ENCODE measurements at regions not wholly inside any gene's neighbourhood (a gene's known extent, or its start where the extent isn't known, plus 50 kb on each side); places are given as distances from the start of the nearest gene placed in this dataset.

- no peak overlapping the region for H3K4me2 ChIP-seq (ENCODE audit: insufficient read depth, low read length)
- intact Hi-C loops (cut with micrococcal nuclease): no loop called here
- H2AFZ ChIP-seq (ENCODE audit: low read depth, low read length): no peak overlapping the region
- H3K79me2 ChIP-seq (ENCODE audit: control insufficient read depth, insufficient read depth, low read length): no peaks in the 10 kb centered on the region
- no peak for TF ChIP-seq GATA2 (IDR thresholded peaks at IDR 0.05; ENCODE audit: insufficient read depth, insufficient read length, low read depth, low read length)
- TF ChIP-seq POLR2A (IDR thresholded peaks at IDR 0.05; ENCODE audit: low read depth, low read length): no peak
- TF ChIP-seq JUN (IDR thresholded peaks at IDR 0.05; ENCODE audit: borderline replicate concordance, insufficient read depth, insufficient read length, low read depth): no peak
- no peak for TF ChIP-seq CTCF (IDR thresholded peaks at IDR 0.05; ENCODE audit: extremely low read depth in 1 of 2, insufficient read depth in 1 of 2, low read depth in 1 of 2, low read length in 2 of 2)
- TF ChIP-seq MYC (IDR thresholded peaks at IDR 0.05; ENCODE audit: low read depth, low read length): no peak
- TF ChIP-seq EZH2 (IDR thresholded peaks at IDR 0.05; ENCODE audit: borderline replicate concordance, low read depth, low read length, severe bottlenecking): no peak
- no peak for TF ChIP-seq MAX (IDR thresholded peaks at IDR 0.05; ENCODE audit: insufficient read depth, insufficient read length)
- no peak for TF ChIP-seq FOS (IDR thresholded peaks at IDR 0.05; ENCODE audit: borderline replicate concordance, insufficient read depth, low read length)
- TF ChIP-seq POLR2AphosphoS5 (IDR thresholded peaks at IDR 0.05; ENCODE audit: insufficient read depth, low read depth, low read length): no peak
- DNase-seq (ENCODE audit: low read depth, low spot score): no peak
- dilution Hi-C loops (cut with MboI; ENCODE audit: extremely low pct_ligation_motif_present, low sequenced_read_pairs): no loop called here
- H3K4me1 ChIP-seq (ENCODE audit: control insufficient read depth, extremely low read depth, insufficient read depth, low read length): no peaks in the 10 kb centered on the region
- no peak overlapping the region for H3K27ac ChIP-seq (ENCODE audit: insufficient read depth, low read depth, low read length)
- H3K9me1 ChIP-seq (replicated peaks; ENCODE audit: control insufficient read depth, extremely low read depth, insufficient read depth, low read length): no peaks in the 10 kb centered on the region
- H3K9me3 ChIP-seq (replicated peaks; ENCODE audit: control insufficient read depth, insufficient read depth, low read length): no peaks in the 10 kb centered on the region
- no peak overlapping the region for H3K4me3 ChIP-seq (replicated peaks in 1 of 3; ENCODE audit: insufficient read depth in 1 of 3, low read depth in 1 of 3, low read length in 3 of 3)
- ChIA-PET CTCF (no interaction called here), POLR2A (no interaction called here)
- no peak for FAIRE-seq
- H3K27me3 ChIP-seq (ENCODE audit: control insufficient read depth in 2 of 2, insufficient read depth in 2 of 2, low read length in 2 of 2): peaks cover 1 to 7% of the 10 kb centered on the region in 2 experiments
- H3K36me3 ChIP-seq (ENCODE audit: control insufficient read depth in 2 of 2, extremely low read depth in 1 of 2, insufficient read depth in 2 of 2, low read length in 2 of 2): no peaks in the 10 kb centered on the region
- no peak overlapping the region for H3K9ac ChIP-seq (replicated peaks; ENCODE audit: extremely low read depth, insufficient read depth, low read length)
- BruUV-seq (replicated peaks): no TSS peak
- no peaks in the 10 kb centered on the region for H4K20me1 ChIP-seq (replicated peaks; ENCODE audit: control insufficient read depth, extremely low read depth, insufficient read depth, low read length)
Observed at GRCh38 chr5:60546207-60546606, 153.8 kb downstream of the DEPDC1B start.

Measured in endothelial cell of umbilical vein (primary cell).